ENCODE measurements at regions not wholly inside any gene's neighbourhood (a gene's known extent, or its start where the extent isn't known, plus 50 kb on each side); places are given as distances from the start of the nearest gene placed in this dataset.
"Not testable (repeated sequence)": the region's sequence is repeated elsewhere in the genome, so short reads cannot be mapped to it uniquely, and the experiment has no call there.

- intact Hi-C loops (cut with DNase I) = loop anchor here in 1 of 2 donors (5.0 to 10.0 kb wide), 2 partner anchors 108 to 1080 kb away; no protein-coding TSS in a partner anchor
- DNase-seq (ENCODE audit: low spot score) = no peak
Observed at GRCh38 chr9:92242260-92243136, 51.0 kb downstream of the IARS1 start.

DNA sequence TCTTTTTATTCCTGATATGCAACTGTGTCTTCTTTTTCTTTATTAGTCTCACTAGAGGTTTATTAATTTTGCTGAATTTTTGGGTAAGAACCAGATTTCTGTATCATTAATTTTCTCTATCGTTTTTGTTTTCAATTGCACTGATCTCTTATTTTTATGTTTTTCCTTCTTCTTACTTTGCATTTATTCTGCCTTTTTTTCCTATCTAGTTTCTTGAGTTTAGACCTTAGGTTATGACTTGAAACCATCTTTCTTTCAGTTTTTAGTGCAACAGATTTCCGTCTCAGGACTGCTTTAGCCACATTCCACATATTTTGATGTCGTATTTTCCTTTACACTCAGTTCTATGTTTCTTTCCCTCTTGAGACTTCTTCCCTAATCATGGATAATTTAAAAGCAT, 56.6 kb downstream of the IARS1 start:
- no peak for DNase-seq (ENCODE audit: low spot score)
- intact Hi-C loops (cut with DNase I) = no loop called here

DNA sequence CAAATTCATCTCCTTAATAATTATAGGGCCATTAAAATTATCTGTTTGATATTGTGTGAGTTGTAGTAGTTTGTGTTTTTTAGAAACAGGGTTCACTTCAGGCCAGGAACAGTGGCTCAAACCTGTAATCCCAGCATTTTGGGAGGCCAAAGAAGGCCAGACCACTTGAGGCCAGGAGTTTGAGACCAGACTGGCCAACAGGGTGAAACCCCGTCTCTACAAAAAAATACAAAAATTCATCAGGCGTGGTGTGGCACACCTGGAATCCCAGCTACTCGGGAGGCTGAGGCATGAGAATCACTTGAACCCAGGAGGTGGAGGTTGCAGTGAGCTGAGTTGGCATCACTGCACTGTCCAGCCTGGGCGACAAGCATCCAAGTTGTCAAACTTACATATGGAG, 57.0 kb downstream of the IARS1 start:
- DNase-seq (ENCODE audit: low spot score) = no peak
- intact Hi-C loops (cut with DNase I) = no loop called here

- intact Hi-C loops (cut with DNase I) = no loop called here
Observed at GRCh38 chr9:92234514-92234913, 59.0 kb downstream of the IARS1 start.

DNA sequence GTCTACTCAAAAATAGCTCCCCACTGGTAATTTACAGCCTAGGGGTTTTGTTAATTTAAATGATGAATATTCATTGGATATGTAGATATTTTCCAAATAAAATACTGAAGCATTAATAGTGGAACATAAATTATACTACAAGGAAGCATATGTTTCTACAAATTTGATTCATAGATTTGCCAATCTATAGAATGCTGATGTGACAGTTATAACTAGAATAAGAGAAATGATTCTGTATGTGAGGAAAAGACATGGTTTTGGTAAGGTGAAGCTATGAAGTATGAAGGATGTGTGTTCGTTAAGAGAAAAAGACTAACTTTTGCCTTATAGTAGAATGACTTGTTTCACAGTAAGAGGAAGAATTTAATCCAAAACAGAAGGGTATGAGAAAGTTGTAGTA, 61.3 kb downstream of the IARS1 start:
- intact Hi-C loops (cut with DNase I) = no loop called here

More at GRCh38 chr9:92234514-92234913, 59.0 kb downstream of the IARS1 start:
- DNase-seq (ENCODE audit: low spot score) = no peak

DNA sequence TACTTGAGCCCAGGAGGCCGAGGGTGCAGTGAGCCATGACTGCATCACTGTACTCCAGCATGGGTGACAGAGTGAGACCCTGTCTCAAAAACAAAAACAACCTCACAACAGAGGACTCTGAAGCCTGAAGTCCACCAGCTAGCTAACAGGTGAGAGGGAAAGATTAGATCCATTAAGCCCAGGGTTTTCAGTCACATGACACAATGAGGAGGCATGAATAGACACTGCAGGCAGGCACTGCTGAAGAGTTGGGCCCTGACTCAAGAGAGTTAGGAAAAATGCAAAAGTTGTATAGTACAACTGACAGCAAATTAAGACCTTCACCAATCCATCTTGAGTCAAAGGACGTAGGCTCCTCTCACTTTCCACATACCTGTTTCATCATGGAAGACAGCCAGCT, 64.9 kb downstream of the IARS1 start:
- intact Hi-C loops (cut with DNase I) = no loop called here
- DNase-seq (ENCODE audit: low spot score) = no peak

More for the DNA sequence above, 61.3 kb downstream of the IARS1 start:
- no peak for DNase-seq (ENCODE audit: low spot score)

DNA sequence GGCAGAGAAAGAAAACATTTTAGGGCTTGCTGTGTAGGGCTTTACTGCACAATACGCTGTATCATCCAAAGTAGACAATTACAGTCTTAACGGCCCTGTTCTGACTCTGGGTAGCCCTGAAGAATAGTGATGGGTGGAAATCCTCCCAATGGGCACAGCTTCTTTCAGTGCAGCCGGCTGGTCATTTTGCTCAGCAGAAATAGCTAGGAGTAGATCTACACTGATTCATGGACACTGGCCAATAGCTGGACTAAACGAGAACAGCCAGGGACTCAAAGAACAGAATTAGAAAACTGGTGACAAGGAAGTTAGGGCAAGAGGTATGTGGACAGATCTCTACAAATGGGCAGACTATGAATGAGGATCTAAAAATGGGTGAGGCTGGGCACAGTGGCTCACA, 69.3 kb downstream of the IARS1 start:
- intact Hi-C loops (cut with DNase I) = no loop called here
- DNase-seq (ENCODE audit: low spot score) = no peak

- no peak for DNase-seq (ENCODE audit: low spot score)
- intact Hi-C loops (cut with DNase I) = no loop called here
Observed at GRCh38 chr9:92223758-92224157, 69.7 kb downstream of the IARS1 start.

DNA sequence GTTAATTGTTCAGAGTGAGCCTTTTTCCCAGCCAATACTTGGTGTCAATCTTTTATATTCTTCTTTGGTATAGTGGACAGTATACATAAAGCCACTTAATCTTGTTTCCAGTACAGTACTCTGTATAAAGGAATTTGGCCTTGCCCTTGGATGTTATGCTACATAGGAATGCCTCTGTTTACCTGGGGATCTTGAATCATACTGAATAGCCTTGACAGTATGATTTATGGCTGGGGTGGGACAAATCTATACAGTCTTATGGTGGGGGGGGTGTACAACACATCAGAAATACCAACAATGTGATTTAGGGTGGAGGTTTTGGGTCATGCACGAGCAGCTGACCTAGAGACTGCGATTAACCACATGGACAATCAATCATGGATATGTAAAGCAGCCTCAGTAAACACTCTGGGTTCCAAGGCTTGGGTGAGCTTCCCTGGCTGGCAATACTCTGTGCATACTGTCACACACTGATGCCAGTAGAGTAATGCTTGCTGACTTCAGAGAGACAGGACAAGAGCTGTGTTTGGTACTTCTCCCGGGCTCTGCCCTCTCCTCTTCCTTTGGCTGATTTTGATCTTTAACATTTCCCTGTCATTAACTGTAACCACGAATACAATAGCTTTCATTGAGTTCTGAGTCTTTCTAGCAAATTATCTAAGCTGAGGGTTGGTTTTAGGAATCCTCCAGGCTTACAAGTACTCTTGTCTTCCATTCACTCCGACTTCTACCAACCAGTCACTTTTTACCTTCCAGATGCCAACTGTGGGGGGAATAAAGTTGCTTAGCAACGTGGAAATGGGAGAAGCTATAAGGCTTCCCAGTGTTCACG, 84.6 kb downstream of the IARS1 start:
- intact Hi-C loops (cut with DNase I) = loop anchor here in 1 of 2 donors (10.0 kb wide), 1 partner anchor 726 kb away; no protein-coding TSS in a partner anchor
- DNase-seq (ENCODE audit: low spot score) = no peak

- no peak for DNase-seq (ENCODE audit: low spot score)
- intact Hi-C loops (cut with DNase I) = loop anchor here in 1 of 2 donors (10.0 kb wide), 1 partner anchor 728 kb away; no protein-coding TSS in a partner anchor
Observed at GRCh38 chr9:92206488-92206887, 87.0 kb downstream of the IARS1 start.

DNA sequence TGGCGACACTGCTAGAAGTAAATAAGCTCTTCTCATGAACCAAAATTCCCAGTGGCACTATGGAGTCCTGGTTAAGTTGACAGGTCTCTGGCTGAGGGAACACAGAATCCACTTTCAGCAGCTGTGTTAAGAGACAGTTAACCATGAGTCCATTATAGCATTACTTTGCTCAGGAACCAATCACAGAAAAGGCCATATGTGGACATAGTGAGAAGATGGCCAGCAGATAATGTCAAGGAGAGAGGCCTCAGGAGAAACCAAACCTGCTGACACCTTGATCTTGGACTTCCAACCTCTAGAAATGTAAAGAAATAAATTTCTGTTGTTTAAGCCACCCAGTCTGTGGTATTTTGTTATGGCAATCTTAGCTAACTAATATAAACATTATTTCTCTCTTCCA, 88.7 kb upstream of the SPTLC1 start:
- intact Hi-C loops (cut with DNase I) = loop anchor here in 1 of 2 donors (10.0 kb wide), 1 partner anchor 731 kb away; no protein-coding TSS in a partner anchor
- DNase-seq (ENCODE audit: low spot score) = not testable (repeated sequence)

DNA sequence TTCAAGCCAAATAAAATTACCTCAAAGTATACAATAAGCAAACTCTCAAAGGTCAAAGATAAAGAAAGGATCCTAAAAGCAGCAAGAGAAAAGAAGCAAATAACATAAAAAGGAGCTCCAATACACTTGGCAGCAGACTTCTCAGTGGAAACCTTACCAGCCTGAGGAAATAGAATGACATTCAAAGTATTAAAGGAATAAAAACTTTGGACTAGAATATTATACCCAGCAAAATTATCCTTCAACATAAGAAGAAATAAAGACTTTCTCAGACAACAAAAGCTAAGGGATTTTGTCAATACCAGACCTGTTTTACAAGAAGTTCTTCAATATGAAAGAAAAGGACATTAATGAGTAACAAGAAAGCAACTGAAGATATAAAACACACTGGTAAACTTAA, 83.0 kb upstream of the SPTLC1 start:
- intact Hi-C loops (cut with DNase I); DNase-seq (ENCODE audit: low spot score): not testable (repeated sequence)

DNA sequence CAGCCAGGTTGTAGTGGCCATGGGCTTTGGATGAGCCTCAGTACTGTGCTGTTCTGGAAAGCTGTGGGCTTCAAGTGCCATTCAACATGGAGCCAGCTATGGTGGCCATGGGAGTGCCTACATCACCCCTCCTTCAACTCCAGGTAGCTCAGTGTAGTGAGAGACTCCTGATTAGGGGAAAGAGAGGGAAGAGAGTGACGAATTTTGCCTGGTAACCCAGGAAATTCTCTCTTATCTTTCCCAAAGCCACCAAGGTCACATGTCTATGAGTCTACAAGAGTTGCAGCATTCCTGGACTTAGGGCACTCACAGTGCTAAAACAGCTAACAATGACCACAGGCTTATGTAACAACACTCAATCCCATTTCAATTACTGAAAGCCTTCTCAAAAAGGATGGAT, 81.7 kb upstream of the SPTLC1 start:
- DNase-seq (ENCODE audit: low spot score) = no peak

DNA sequence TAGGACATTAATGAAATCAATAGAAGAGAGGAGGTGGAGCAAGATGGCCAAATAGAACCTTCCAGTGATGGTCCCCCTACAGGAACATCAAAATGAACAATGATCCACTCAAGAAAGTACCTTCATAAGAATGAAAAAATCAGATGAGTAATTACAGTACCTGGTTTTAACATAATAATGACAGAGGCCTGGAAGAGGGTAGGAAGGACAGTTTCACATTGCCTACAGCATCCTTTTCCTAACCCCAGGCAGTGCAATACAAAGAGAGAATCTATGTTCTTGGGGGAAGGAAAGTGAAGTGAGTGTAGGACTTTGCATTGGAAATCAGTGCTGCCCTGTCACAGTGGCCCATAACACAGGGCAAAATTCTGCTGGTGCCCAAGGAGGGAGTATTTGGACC, 81.2 kb upstream of the SPTLC1 start:
- intact Hi-C loops (cut with DNase I) = no loop called here
- DNase-seq (ENCODE audit: low spot score) = no peak

More for the DNA sequence above, 81.7 kb upstream of the SPTLC1 start:
- intact Hi-C loops (cut with DNase I) = no loop called here

GRCh38 chr9:92191801-92192200, 76.6 kb upstream of the SPTLC1 start:
- no peak for DNase-seq (ENCODE audit: low spot score)
- intact Hi-C loops (cut with DNase I) = no loop called here

GRCh38 chr9:92190536-92190790, 75.2 kb upstream of the SPTLC1 start:
- intact Hi-C loops (cut with DNase I) = no loop called here
- no peak for DNase-seq (ENCODE audit: low spot score)

DNA sequence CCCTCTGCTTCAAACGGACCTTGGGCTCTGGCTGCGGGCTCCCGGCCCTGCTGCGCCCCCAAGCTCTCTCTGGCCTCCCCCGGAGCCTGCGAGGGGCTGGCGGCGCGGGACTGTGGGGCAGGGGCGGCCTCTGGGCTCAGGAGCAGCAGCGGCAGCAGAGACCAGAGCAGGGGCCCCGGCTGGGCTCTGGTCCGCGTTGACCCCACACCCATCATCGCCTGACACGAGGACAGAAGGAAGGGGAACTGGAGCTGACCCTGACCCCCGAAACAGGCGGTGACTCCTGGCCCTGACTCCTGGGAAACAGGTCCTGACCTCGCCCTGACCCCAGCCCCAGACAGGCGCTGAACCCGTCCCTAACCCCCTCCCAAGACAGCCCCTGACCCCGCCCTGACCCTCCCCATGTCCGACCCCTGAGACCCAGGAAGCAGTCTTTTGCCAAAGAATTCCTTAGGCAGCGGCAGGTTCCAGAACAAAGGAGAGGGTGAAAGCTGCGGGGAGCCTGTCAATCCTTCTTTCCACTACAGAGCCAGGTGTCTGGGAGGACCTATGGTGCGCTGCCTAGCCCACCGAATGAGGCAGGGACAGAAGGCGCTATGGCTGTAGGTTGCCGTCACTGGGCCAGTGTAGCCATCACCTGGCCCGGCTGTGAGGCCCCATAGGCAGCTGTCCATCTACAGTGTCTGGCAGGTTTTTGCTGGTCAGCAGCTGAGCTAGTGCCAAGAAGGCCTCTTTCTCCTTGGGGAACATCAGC, 74.7 kb upstream of the SPTLC1 start:
- intact Hi-C loops (cut with DNase I) = no loop called here
- no peak for DNase-seq (ENCODE audit: low spot score)

- intact Hi-C loops (cut with DNase I) = no loop called here
- no peak for DNase-seq (ENCODE audit: low spot score)
Observed at GRCh38 chr9:92188969-92189781, 74.0 kb upstream of the SPTLC1 start.

Data from posterior vena cava (tissue), 2 donors.